ENCODE measurements at regions not wholly inside any gene's neighbourhood (a gene's known extent, or its start where the extent isn't known, plus 50 kb on each side); places are given as distances from the start of the nearest gene placed in this dataset.

DNA sequence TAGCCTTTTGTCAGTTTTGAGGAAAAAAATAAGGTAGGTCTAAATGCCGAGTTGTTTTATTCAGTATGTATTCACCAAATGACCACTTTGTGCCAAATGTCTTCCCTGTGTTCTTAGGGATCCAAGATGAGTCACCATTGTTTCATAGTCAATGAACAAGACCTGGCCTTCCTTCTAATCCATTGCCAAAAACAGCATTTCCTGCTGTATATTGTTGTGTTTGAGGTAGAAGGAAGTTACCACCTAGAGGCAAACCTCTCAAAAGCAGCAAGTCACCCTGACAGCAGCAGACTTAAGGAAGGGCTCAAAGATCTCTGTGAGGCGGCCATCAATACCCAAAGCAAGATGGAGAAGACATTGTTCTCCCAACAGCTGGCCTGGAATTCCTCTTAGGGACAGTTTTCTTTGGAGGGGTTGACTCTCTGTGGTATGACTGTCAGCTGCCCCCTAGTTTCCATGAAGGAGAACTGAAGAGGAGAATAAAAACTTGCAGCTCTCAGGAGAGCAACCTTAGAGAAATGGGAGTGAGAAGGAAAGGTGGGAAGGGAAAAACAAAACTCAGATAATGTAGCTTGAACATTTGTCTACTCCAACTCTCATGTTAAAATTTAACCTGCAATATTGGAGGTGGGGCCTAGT, 328.3 kb downstream of the LRATD1 start:
- H3K4me3 ChIP-seq (replicated peaks in 1 of 3) = no peak overlapping the region
- H3K36me3 ChIP-seq = no peaks in the 10 kb centered on the region
- no peaks in the 10 kb centered on the region for H3K4me1 ChIP-seq
- no peaks in the 10 kb centered on the region for H3K9me3 ChIP-seq
- TF ChIP-seq POLR2A (IDR thresholded peaks at IDR 0.05) = no peak
- TF ChIP-seq, protein P1, sequence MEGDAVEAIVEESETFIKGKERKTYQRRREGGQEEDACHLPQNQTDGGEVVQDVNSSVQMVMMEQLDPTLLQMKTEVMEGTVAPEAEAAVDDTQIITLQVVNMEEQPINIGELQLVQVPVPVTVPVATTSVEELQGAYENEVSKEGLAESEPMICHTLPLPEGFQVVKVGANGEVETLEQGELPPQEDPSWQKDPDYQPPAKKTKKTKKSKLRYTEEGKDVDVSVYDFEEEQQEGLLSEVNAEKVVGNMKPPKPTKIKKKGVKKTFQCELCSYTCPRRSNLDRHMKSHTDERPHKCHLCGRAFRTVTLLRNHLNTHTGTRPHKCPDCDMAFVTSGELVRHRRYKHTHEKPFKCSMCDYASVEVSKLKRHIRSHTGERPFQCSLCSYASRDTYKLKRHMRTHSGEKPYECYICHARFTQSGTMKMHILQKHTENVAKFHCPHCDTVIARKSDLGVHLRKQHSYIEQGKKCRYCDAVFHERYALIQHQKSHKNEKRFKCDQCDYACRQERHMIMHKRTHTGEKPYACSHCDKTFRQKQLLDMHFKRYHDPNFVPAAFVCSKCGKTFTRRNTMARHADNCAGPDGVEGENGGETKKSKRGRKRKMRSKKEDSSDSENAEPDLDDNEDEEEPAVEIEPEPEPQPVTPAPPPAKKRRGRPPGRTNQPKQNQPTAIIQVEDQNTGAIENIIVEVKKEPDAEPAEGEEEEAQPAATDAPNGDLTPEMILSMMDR (IDR thresholded peaks at IDR 0.05) = no peak
- 82 to 85% methylated on average over 2 of the region's 2 CpGs for WGBS, 2 donors
- no peak overlapping the region for H3K27ac ChIP-seq
- intact Hi-C loops (cut with DNase I) = no loop called here
- DNase-seq = no peak
- no peaks in the 10 kb centered on the region for H3K27me3 ChIP-seq

DNA sequence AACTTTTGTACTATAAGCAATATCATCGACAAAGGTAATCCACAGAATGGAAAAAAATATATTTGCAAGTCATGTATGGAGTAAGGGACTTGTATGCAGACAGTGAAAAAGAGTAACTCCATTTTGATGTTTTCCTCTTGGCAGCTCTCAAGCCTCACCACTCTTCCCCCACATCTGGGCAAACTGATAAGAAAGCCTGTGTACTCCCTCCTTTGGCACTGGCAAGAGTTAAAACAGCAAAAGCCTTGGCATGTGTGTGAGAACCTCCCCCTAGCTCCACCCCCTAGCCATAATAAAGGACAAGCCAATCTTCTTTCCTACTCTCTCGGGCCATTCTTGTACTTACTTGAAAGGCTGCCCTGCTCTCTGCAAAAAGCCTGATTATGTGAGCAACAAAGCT, 335.2 kb downstream of the LRATD1 start:
- Histone ChIP-seq H3K4me3 (replicated peaks in 1 of 3) (no peak overlapping the region), H3K27ac (no peak overlapping the region), H3K27me3 (no peaks in the 10 kb centered on the region), H3K36me3 (no peaks in the 10 kb centered on the region), H3K9me3 (no peaks in the 10 kb centered on the region), H3K4me1 (no peaks in the 10 kb centered on the region)
- WGBS, 2 donors = 51 to 52% methylated on average over 2 of the region's 2 CpGs
- intact Hi-C loops (cut with DNase I) = no loop called here
- no peak for TF ChIP-seq POLR2A (IDR thresholded peaks at IDR 0.05)
- TF ChIP-seq, protein P1 (IDR thresholded peaks at IDR 0.05) = no peak
- DNase-seq = no peak

DNA sequence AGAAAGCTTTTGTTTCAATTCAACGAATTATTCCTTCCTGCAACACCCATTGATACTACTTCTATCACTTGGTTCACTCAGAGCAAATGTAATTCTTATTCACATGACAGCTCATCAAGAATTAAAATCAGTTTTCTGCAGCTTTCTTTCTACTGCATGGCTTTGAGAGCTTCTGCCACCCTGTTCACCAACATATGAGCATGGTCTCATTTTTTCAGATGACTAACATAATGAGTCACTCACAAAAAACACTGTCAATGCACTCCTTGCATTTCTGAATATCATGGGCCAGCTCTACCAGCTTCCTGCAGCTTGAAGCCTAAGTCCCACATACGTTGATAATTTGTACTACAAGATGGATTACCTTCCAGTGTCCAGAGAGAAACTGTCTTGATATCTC, 342.9 kb downstream of the LRATD1 start:
- Histone ChIP-seq H3K36me3 (no peaks in the 10 kb centered on the region), H3K9me3 (no peaks in the 10 kb centered on the region), H3K4me3 (replicated peaks in 1 of 3) (no peak overlapping the region), H3K4me1 (no peaks in the 10 kb centered on the region), H3K27me3 (no peaks in the 10 kb centered on the region), H3K27ac (no peak overlapping the region)
- TF ChIP-seq, protein P1 (IDR thresholded peaks at IDR 0.05) = no peak
- no peak for TF ChIP-seq POLR2A (IDR thresholded peaks at IDR 0.05)
- intact Hi-C loops (cut with DNase I) = no loop called here
- no peak for DNase-seq
- 77 to 79% methylated on average over 2 of the region's 2 CpGs for WGBS, 2 donors

DNA sequence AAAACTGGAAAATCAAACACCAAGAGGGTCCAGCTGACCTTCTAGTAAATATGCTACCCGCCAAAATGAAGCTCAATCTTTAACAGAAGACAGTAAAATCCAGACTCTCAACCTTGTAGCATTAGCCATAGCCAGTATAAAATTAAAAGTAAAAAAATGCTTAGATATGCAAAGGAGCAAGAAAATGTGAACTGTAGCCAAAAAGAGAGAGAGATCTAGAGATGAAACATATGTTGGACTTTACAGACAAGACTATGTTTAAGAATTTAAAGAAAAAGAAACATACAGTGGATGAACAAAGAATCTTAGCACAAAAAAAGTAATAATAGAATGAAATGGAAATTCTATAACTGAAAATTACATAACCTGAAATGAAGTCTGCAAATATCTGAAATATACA, 344.5 kb downstream of the LRATD1 start:
- H3K36me3 ChIP-seq = no peaks in the 10 kb centered on the region
- 0 to 78% methylated on average over 1 of the region's 1 CpG for WGBS, 2 donors
- H3K4me3 ChIP-seq (replicated peaks in 1 of 3) = no peak overlapping the region
- DNase-seq = no peak
- intact Hi-C loops (cut with DNase I) = no loop called here
- no peak for TF ChIP-seq POLR2A (IDR thresholded peaks at IDR 0.05)
- TF ChIP-seq, protein P1 (IDR thresholded peaks at IDR 0.05) = no peak
- H3K4me1 ChIP-seq = no peaks in the 10 kb centered on the region
- no peaks in the 10 kb centered on the region for H3K9me3 ChIP-seq
- H3K27ac ChIP-seq = no peak overlapping the region
- no peaks in the 10 kb centered on the region for H3K27me3 ChIP-seq

DNA sequence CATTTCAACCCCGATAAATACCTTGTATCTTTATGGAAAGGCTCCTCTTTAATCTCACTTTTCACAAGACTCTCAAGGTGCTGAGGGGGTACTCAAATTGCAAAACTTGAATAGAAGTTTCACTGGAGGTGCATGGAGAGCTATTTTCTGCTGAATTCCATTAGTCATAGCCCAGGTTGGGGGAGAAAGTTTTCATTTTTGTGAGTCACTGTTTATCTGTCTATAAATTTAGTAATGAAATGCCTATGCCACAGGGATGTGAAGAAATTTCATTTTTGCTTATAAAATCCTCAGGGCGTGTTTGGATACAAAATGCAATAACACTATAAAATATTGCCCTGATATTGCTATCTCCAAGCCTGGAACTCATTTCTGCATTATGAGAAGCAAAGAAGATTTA, 346.3 kb downstream of the LRATD1 start:
- H3K4me1 ChIP-seq = no peaks in the 10 kb centered on the region
- H3K27ac ChIP-seq = no peak overlapping the region
- H3K36me3 ChIP-seq = no peaks in the 10 kb centered on the region
- intact Hi-C loops (cut with DNase I) = no loop called here
- no peak for TF ChIP-seq POLR2A (IDR thresholded peaks at IDR 0.05)
- TF ChIP-seq, protein P1 (IDR thresholded peaks at IDR 0.05) = no peak
- DNase-seq = no peak
- no peaks in the 10 kb centered on the region for H3K9me3 ChIP-seq
- 87 to 91% methylated on average over 2 of the region's 2 CpGs for WGBS, 2 donors
- no peaks in the 10 kb centered on the region for H3K27me3 ChIP-seq
- no peak overlapping the region for H3K4me3 ChIP-seq (replicated peaks in 1 of 3)
